ENCODE measurements at regions not wholly inside any gene's neighbourhood (a gene's known extent, or its start where the extent isn't known, plus 50 kb on each side); places are given as distances from the start of the nearest gene placed in this dataset.

DNA sequence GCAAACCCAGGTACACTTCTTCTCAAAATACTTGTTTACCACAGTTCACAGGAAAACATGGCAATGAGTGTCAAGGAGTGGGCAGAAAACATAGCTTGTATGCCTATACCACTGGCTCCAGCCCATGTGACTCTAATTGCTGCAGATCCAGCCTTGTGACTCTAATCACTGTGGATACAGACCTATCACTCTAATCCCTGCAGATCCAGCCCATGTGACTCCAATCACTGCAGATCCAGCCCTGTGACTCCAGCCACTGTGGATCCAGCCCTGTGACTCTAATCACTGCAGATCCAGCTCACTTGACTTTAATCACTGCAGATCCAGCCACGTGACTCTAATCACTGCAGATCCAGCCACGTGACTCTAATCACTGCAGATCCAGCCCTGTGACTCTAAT lies 366.3 kb upstream of the IRX4 start:
- no peak for DNase-seq (ENCODE audit: low read depth in 2 of 2)

DNA sequence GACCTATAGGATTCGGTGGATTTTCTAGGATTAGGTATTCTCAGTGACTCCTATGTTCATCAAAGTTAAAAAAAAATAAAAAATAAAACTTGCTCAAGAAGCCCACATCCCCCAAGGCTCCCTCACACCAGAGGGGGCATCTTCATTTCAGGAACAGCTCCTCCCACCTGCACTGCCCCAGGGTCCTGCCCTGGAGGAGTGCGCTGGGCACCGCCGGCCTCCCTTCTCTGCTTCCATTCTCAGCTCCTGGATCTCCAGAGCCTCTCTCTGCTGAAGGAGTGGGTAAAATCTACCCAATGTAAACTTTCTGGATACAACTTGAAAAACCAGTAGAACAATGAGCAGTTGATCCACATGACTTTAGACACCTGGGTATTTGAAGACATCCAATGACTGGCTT lies 359.8 kb upstream of the IRX4 start:
- no peak for DNase-seq (ENCODE audit: low read depth in 2 of 2)

DNA sequence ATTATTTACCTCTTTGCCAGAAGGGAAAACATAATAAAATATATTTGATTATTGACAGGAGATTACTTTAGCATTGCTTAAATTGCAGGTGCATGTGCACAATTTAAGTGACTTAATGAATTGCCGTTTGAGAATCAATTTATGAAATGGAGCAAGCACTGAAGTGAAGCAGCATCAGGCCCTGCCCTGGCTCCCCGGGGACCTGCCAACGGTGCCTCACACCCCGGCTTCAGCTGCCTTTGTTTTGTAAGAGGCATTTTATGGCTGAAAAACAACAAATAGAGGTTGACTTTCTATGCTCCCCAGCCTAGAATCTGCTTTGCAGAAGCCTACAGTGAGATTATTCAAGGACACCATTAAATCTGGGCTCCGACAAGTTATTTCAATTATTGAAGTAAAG lies 359.1 kb upstream of the IRX4 start:
- no peak for DNase-seq (ENCODE audit: low read depth in 2 of 2)

DNA sequence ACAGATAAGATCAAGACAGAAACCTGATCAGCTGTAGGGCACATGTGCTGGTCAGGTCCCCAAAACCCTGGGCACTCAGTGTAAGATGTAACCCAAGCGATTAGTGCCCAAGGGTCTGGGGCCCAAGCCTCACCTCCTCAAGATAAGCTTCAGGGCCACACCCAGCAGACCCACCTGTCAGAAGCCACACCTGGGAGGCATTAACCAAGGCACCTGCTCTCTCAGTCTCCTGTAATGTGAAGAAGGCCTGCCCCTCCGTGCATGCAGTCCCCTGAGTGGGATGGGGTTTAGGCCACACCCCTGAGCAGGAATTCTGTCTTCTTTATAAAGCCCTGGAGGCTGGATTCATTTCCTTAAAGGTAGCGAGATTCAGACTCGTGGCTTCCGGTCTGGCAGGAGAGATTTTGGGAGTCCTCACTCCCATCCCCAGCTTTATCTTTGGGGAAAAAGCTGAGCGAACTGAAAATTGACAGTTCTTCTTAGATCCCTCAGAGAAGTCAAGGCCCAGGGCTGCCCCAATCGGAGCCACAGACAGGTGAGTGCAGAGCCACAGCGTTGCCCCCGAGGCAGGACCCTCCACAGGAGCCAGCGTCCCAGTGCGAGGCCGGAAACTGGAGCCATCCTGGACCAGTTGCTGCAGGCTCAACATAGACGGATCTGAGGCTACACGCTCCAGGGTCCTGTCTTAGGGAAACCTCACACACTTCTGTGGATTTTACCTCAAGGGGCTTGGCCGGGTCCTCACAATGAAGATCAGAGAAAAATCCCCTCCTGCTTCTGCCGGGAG lies 357.6 kb upstream of the IRX4 start:
- no peak for DNase-seq (ENCODE audit: low read depth in 2 of 2)

DNA sequence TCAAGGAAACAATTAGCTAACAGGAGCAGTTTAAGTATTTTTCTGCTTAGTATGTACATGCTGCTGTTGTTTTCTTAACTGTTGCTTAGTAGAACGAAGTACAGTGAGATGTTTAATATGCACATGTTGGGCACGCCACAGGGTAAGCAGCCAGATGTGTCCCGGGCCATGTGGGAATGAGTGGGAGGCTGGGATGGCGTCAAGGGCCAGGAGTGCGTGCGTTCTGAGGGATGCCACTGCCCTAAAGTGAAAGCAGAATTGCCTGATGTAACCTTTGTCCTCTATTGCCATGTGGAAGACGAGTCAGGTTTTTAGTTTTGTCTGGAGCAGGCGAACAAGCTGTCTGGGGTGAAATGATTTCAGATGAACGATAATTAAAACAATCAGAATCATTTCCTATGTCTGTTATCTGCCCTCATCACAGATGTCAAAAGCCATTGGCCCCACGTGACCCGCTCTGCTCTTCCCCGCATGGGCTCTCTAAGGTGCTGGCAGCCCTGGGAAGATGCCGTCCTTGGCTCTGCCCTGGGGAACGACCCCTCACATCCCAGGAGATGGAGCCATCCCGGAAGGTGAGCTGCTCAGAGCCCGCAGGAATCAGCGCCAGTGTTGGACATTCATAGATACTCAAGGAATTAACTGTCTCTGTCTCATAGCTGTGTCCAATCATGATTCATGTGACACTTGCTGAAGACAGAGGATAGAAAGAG lies 356.6 kb upstream of the IRX4 start:
- DNase-seq (ENCODE audit: low read depth in 2 of 2): no peak

DNA sequence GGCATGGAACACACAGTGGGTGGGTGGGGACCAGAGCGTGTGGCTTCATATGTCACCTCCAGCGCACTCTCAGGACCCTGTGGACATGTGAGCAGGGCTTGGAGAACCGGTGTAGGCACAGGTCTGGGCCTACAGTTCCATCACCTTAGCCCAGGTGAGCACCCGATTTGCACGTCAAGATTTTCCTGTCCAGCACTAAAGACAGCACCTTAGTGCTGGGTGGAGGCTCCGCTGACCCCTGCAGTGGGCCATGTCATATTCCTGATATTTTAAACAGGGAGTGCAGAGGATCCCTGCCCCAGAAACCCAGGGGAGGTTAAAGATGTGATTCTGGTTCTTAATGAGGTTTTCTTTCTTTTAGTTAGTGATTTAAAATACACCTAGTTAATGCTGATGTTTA lies 356.0 kb upstream of the IRX4 start:
- no peak for DNase-seq (ENCODE audit: low read depth in 2 of 2)

DNA sequence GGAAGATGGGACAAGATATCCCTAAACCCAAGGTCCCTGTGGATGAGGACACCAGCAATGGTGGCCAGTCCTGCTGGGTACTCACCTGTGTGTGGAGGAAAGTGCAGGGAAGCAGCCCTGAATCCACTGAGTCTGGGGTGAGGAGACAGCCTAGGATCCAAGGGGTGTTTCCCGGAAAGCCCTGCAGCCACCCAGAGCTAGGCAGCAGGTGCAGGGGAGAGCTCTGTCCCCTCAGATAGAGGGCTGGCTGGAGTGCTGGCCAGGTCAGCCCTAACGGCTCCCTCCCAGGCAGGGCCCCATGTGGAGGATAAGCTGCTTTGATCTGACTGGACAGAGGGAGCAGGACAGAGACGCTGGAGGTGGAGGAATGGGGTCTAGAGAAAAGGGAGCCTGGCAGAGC lies 344.7 kb upstream of the IRX4 start:
- no peak for DNase-seq (ENCODE audit: low read depth in 2 of 2)

DNA sequence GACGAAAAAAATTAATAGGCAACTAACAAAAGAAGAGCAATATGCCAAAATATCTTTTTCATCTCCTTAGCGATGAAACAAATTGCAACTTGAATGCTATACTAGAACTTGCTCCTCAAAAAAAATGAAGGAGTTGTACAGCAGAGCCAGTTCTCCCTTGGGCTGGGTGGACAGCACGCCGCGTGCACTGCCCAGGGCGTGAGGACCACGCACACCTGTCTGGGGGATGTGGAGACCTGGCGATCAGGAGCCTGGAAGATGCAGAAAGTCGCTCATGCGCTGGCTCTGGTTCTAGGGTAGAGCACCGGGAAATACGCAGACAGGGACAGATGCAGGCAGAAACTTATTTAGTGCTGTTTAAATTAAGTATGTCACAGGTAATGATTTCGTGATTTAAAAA lies 342.0 kb upstream of the IRX4 start:
- no peak for DNase-seq (ENCODE audit: low read depth in 2 of 2)

DNA sequence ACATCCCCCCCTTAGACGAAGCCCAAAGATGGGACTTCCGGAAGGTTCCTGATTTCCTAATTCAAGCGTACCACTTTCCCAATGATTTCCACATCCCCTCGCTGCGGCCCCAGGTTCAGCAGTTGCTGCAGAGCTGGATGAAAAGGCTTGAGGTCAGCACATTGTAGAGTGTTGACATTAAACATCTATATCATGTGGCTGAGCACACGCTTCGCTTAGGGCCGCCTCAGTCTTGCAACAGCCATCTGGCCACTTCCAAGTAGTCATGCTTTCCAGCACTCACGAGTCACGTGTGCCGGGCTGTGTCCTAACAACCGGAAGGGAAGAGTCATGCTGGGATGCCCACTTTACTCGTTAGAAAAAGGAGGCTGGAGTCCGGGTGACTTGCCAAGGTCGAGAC lies 340.6 kb upstream of the IRX4 start:
- DNase-seq (ENCODE audit: low read depth in 2 of 2): no peak

DNA sequence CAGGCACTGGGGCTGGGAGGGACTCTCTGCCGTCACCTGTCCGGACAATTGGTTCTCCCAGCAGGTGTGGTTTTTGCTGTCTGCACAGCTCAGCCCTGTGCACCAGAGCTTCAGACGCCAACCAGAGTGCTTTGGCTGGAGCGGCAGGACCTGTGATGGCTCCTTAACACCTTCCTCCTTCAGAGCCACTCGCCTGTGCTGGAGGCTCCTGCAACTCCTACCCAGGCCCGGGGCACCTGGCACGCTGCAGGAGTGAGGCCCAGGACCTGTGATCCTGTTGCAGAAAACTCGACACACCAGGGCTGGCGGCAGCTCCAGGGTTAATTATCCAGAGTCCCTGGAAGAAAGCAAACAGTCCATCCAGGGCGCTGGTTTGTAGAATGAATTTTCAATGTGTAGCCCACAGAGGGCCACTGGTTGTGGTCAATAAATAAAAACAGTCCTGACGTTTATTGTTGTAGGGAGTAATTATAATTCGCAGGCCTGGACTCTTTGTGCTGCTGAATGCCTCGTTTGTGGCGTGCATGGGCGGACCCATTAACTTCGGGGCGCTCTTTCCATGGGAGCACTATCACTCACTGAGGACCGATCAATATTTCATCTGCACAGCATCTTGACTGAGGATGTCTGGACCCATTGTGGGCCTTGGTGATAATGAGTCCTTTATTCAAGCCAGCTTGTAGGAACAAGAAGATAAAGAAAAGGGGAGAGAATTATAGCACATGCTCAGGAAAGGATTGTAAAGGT lies 339.7 kb upstream of the IRX4 start:
- DNase-seq (ENCODE audit: low read depth in 2 of 2): no peak

DNA sequence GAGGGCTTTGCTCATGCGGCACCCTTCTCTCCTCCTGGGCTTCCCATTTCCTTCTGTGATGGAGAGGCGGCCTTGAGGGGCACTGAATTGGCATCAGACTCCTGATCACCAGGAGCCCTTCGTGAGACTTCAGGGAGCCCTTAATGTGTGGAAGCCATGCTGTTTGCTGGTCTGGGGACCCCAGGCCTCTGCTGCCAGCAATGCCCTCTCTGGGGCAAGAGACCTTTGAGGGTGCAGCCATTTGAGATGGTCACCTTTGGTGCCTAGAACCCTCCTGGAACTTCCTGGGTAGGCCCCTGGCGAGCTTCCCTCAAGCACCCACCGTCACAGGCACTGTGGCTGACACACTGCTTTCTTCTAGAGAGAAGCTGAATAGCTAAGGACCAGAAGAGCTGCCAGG lies 338.7 kb upstream of the IRX4 start:
- DNase-seq (ENCODE audit: low read depth in 2 of 2): no peak

DNA sequence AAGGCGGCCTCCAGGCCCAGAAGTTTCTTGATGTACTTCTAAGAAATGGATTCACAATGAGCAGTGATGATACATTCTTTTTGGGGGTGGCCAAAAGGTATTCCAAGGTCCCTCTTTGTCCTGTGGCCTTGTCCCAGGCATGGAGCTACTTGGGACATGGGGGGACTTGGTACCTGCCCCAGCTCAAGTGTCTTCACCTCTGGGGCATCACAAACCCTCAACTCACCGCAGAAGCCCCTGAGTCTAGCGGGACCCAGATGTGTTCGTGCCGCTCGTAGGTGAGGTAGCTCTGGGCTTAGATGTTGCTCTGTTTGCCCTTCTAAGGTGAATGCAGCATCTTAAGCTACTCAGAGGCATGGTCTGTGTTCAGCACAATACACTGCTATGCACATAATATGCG lies 338.0 kb upstream of the IRX4 start:
- no peak for DNase-seq (ENCODE audit: low read depth in 2 of 2)

DNA sequence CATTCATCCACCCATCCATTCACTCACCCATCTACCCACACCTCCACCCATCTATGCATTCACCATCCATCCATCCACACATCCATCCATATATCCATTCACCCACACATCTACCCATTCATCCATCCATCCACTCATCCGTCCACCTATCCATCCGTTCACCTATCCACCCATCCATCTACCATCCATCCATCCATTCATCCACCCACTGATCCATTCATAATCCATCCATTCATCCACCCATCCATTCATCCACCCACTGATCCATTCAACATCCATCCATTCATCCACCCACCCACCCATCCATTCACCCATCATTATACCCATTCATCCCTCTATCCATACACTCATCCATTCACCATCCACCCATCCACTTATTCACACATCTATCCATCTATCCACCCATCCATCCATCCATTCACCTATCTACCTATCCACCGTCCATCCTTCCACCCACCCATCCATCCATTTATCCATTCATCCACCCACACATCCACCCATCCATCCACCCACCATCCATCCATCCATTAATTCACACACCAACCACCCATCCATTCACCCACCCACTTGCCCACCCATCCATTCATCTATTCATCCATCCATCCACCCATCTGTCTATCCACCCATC lies 336.5 kb upstream of the IRX4 start:
- no peak for DNase-seq (ENCODE audit: low read depth in 2 of 2)

DNA sequence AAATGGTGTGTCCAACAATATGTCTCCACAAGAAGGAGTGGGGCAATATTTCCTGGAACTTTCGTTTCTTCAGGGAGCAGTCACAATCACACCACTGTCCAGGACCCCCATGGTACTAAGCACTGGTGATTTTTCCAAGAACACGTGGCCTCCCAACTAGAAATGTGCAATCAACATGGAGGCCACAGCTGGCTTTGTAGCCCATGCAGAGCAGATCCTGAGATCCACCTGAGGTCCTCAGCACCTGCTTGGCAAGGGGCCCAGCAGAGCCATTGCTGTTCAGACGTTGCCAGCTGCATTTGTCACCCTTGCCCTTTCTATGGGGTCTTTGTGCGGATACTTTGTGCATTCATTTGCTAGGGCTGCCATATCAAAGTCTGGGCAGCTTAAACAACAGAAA lies 334.5 kb upstream of the IRX4 start:
- no peak for DNase-seq (ENCODE audit: low read depth in 2 of 2)

DNA sequence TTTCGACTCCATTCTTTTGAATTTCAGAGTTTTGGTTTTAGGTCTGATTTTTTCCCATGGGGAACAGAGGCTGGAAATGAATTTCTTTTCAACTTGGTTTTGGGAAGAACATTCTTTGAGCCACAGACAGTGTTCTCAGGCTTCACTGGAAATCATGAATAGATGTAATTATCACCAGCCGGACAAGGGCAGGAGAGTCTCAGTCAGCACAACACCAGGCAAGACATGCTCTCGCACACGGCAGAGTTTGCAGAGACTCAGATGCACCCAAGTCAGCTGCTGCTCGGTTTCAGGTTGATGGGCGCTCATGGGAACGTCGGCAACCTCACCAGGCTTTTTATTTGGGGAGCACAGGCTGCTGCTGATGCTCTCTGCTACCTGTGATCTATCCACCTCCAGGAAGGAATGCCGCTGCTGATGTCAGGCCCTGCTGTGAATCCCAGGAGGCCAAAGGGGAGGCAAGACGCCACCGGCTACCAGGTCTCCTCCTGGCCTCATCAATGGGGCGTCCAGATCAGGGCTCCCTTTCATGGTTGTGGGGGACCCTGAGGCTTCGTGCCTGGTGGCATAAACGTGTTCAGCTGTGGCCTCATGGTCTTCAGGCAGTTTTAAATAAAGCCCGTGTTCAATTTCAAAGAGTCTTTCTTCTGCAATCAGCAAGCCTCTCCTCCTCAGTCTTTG lies 332.3 kb upstream of the IRX4 start:
- DNase-seq (ENCODE audit: low read depth in 2 of 2): no peak

DNA sequence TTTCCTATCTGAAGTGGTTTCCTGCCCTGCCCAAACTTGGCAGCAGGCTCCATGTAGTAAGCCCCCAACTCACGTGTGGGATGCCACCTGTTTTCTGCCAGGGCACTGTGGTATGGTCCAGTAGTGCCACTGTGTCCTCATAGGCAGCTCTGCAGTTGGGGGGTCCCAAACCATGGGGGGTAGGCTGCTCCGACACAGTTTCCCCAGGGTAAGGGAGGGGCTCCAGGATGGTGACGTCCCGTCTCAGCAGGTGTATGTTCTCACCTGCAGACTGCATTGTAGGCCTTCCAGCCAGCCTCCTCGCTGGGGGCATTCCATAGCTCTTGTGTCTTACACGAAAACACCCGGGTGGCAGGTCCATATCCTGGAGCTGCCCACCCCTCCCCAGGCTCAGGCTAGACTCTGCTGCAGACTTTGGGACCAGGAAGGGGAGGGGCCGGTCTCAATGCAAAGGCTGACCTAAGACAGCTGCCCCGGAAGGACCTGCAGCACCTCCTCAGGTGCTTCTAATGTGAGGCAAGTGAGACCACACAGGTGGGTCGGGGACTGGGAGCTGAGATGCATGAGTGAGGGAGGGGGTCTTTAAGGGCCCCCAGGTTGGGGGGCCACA lies 330.5 kb upstream of the IRX4 start:
- DNase-seq (ENCODE audit: low read depth in 2 of 2): no peak

DNA sequence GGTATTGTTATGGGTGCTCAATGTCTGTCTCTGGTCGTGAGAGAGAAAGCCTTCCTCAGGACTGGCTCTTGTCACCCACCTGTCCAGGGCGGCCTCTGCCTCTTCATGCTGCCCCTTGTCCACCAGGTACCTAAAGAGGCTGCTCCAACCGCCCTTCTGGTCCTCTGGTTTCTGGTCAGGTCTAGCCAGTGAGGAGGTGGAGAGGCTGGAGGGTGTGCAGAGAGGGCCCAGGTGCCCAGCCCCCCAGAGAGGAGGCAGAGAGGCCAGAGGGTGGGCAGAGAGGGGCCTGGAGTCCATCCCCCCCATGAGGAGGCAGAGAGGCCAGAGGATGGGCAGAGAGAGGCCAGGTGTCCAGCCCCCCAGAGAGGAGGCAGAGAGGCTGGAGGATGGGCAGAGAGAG lies 329.8 kb upstream of the IRX4 start:
- no peak for DNase-seq (ENCODE audit: low read depth in 2 of 2)

DNA sequence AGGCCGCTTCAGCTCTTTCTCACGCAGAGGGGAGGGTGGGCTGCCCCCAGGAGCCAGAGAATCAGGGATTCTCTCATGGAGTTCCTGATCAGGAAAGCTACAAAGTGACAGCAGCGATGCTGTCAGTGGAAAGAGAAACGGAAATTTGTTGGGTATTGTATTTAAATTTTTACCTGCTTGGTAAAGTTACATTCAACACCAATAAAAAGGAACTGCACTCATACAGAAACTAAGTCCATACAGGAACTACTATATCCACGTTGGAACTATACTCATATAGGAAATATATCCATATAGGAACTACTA lies 325.5 kb upstream of the IRX4 start:
- no peak for DNase-seq (ENCODE audit: low read depth in 2 of 2)

DNA sequence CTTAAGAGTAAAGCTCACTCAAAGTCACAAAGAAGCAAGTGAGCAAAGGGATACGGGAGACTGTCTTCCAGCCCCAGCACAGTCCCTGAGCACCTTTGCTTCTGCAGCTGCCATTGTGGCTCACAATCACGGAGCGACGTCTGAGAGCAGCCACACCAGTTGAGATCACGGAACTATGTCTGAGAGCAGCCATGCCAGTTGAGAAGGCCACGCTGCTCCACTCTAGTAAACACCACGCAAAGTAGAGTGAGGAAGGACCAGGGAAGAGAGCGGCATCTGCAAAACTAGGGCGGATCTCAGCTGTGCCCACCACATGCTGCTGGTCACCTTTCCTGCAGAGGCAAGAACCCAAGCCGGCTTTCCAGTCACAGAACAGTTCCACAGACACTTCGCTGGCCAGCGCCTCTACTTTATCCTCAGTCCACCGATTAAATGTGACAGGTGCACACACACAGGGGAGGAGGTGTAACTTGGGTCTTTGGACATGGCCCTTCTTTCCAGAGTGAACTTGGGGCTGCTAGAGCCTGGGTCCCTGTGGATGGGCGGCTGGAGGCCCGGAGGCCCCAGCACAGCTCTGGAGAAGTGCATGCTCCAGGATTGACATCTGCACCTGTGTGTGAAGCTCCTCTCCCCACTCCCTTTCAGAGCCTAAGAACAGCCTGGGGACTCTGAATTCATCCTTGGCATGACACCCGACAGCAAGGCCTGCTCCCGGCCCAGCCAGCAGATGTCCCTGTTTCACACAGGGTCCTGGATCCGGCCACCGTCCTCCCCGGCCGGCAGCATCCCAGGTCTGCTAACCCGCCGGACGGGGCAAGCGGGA lies 324.9 kb upstream of the IRX4 start:
- DNase-seq (ENCODE audit: low read depth in 2 of 2): no peak

DNA sequence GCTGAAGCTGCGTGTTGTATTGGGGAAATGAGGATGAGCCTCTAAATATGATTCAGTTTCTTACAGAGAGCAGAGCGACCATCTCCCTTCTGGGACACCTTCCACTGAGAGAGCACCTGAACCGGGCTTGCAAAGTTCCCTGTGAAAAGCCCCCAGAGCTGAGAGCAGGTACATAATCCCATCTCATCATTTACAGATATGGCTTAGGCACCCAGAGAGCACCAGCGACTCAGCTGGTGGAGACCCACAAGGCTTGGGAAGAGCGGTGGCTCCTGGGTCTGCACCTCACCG lies 324.3 kb upstream of the IRX4 start:
- DNase-seq (ENCODE audit: low read depth in 2 of 2): no peak

All from stimulated activated CD4-positive, alpha-beta T cell treated with anti-CD3 and anti-CD28 coated beads, Interleukin-4, amount 100 ng/mL, for 48 hours (primary cell).